Upper lobe of left lung (tissue), 4 donors: ENCODE measurements at regions not wholly inside any gene's neighbourhood (a gene's known extent, or its start where the extent isn't known, plus 50 kb on each side); places are given as distances from the start of the nearest gene placed in this dataset.

Experiments
- EP300 ChIP-seq, 4 donors: sonication (generic); formaldehyde crosslinking; IDR thresholded peaks; one replicate each; pipeline ENCODE4 v1.5.1; 2017; ENCODE audit warnings: antibody characterized with exemption in 4 of 4, control low read depth in 2 of 4
- POLR2AphosphoS5 ChIP-seq, 2 donors: sonication (generic); formaldehyde crosslinking; IDR thresholded peaks; one replicate each; pipeline ENCODE4 v1.5.1; 2017; ENCODE audit warnings: antibody characterized with exemption in 2 of 2
- TF ChIP-seq, protein P1 (sequence below), 6 experiments: fragments of 450-650 bp in 4 of 6; fragments of 200-600 bp in 2 of 6; sonication (generic) in 2 of 6; IDR thresholded peaks; one replicate each; pipeline ENCODE4 v1.5.1; 2016 to 2019; ENCODE audit warnings: antibody characterized with exemption in 6 of 6

DNA sequence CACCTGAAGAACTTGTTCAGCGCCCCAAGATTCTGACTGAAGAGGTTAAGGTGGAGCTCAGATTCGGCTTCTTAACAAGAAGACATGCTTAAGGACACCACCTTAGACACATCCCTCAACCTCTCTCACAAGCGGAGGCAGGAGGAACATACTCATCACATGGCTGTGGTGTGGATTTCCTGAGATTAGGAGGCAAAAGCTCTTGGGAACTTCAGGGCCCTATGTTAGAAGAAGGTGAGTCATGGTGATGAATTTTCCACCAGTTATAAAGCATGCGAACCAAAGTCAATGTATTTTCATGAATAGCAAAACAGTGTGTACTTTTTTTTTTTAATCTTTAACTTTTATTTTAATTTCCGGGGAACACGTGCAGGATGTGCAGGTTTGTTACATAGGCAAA lies 212.2 kb upstream of the SUCLG2 start:
- TF ChIP-seq, protein P1, sequence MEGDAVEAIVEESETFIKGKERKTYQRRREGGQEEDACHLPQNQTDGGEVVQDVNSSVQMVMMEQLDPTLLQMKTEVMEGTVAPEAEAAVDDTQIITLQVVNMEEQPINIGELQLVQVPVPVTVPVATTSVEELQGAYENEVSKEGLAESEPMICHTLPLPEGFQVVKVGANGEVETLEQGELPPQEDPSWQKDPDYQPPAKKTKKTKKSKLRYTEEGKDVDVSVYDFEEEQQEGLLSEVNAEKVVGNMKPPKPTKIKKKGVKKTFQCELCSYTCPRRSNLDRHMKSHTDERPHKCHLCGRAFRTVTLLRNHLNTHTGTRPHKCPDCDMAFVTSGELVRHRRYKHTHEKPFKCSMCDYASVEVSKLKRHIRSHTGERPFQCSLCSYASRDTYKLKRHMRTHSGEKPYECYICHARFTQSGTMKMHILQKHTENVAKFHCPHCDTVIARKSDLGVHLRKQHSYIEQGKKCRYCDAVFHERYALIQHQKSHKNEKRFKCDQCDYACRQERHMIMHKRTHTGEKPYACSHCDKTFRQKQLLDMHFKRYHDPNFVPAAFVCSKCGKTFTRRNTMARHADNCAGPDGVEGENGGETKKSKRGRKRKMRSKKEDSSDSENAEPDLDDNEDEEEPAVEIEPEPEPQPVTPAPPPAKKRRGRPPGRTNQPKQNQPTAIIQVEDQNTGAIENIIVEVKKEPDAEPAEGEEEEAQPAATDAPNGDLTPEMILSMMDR (IDR thresholded peaks at IDR 0.05): no peak
- TF ChIP-seq EP300 (IDR thresholded peaks at IDR 0.05) (no peak), POLR2AphosphoS5 (IDR thresholded peaks at IDR 0.05) (no peak)
